B cell (primary cell): ENCODE measurements at regions not wholly inside any gene's neighbourhood (a gene's known extent, or its start where the extent isn't known, plus 50 kb on each side); places are given as distances from the start of the nearest gene placed in this dataset.

Source experiments
- ATAC-seq: fragments of 200-7000 bp; cut with Tn5 transposase; one replicate; pipeline ENCODE4 v1.10.0; 2021; ENCODE audit warnings: low read depth, mild to moderate bottlenecking, moderate number of reproducible peaks, moderate library complexity
- CTCF ChIA-PET: fragments of 350-600 bp; sonication (Branson Sonifier 250); formaldehyde crosslinking; loops from one replicate; lab custom pipeline; 2021; ENCODE audit warnings: antibody characterized with exemption, inconsistent platforms; lab: Charles Lee
- POLR2A ChIA-PET: fragments of 350-600 bp; sonication (Branson Sonifier 250); formaldehyde crosslinking; loops from one replicate; lab custom pipeline; 2021; ENCODE audit warnings: antibody characterized with exemption; lab: Charles Lee
- DNase-seq: peaks from one replicate; pipeline ENCODE4 v3.0.0; 2013
- H2AFZ ChIP-seq: 2 replicates; pipeline ENCODE4 v1.6.1; 2012; ENCODE audit warnings: mild to moderate bottlenecking, low read depth, low read length; ENCODE audit not compliant: insufficient read depth, poor library complexity, severe bottlenecking
- H3K27ac ChIP-seq, 2 donors: 1 replicate in 1 of 2; 2 replicates in 1 of 2; pipeline ENCODE4 v1.5.1; 2012 to 2013; ENCODE audit warnings: low read length in 2 of 2, mild to moderate bottlenecking in 2 of 2, moderate library complexity in 1 of 2
- H3K27me3 ChIP-seq, 4 experiments: fragments of 200-600 bp in 1 of 4; sonication (generic) in 1 of 4; replicated peaks in 1 of 4; 1 replicate in 2 of 4; 2 replicates in 2 of 4; pipeline versions ENCODE4 v1.6.1 to v1.7.0; 2013 to 2016; ENCODE audit warnings: low read length in 3 of 4, mild to moderate bottlenecking in 2 of 4, mixed read lengths in 1 of 4, moderate library complexity in 1 of 4; ENCODE audit not compliant: insufficient read depth in 4 of 4, control insufficient read depth in 3 of 4; ENCODE audit errors: control extremely low read depth in 1 of 4
- H3K36me3 ChIP-seq, 2 experiments: replicated peaks in 1 of 2; 1 replicate in 1 of 2; 2 replicates in 1 of 2; pipeline versions ENCODE4 v1.6.1 to v1.7.1; 2013; ENCODE audit warnings: low read length in 1 of 2; ENCODE audit not compliant: insufficient read depth in 2 of 2, control insufficient read depth in 1 of 2; ENCODE audit errors: control extremely low read depth in 1 of 2, extremely low read depth in 1 of 2
- H3K4me1 ChIP-seq, 2 donors: fragments of 200-600 bp in 1 of 2; sonication (generic) in 1 of 2; 1 replicate in 1 of 2; 2 replicates in 1 of 2; pipeline versions ENCODE4 v1.5.1 to v1.6.1; 2013 to 2017; ENCODE audit warnings: low read length in 2 of 2; ENCODE audit not compliant: control insufficient read depth in 2 of 2, insufficient read depth in 2 of 2
- H3K4me2 ChIP-seq: replicated peaks from 2 replicates; pipeline ENCODE3; 2012; ENCODE audit warnings: mild to moderate bottlenecking, low read depth, low read length; ENCODE audit not compliant: poor library complexity, severe bottlenecking
- H3K4me3 ChIP-seq, 5 experiments: fragments of 200-600 bp in 1 of 5; sonication (generic) in 1 of 5; 1 replicate in 3 of 5; 2 replicates in 2 of 5; pipeline versions ENCODE4 v1.5.1 to v1.7.0; 2011 to 2016; ENCODE audit warnings: low read length in 4 of 5, mild to moderate bottlenecking in 4 of 5, low read depth in 2 of 5, control low read depth in 1 of 5, moderate library complexity in 1 of 5; ENCODE audit not compliant: insufficient read depth in 1 of 5; ENCODE audit errors: control extremely low read depth in 1 of 5, extremely low read depth in 1 of 5
- H3K79me2 ChIP-seq: fragments of 200-600 bp; sonication (generic); one replicate; pipeline ENCODE4 v1.6.0; 2016; ENCODE audit warnings: low read length; ENCODE audit not compliant: control insufficient read depth, insufficient read depth
- H3K9ac ChIP-seq: fragments of 200-600 bp; sonication (generic); 2 replicates; pipeline ENCODE4 v1.6.1; 2017; ENCODE audit warnings: mild to moderate bottlenecking, low read length, moderate library complexity
- H3K9me3 ChIP-seq, 3 donors: one replicate each; pipeline versions ENCODE4 v1.6.1 to v1.7.1; 2013; ENCODE audit warnings: low read length in 2 of 3; ENCODE audit not compliant: control insufficient read depth in 2 of 3, insufficient read depth in 1 of 3; ENCODE audit errors: control extremely low read depth in 1 of 3
- H4K20me1 ChIP-seq: 2 replicates; pipeline ENCODE4 v1.6.0; 2012; ENCODE audit warnings: mild to moderate bottlenecking, low read length; ENCODE audit not compliant: insufficient read depth, control insufficient read depth, poor library complexity, severe bottlenecking
- H3K27ac Mint-ChIP-seq: one replicate; pipeline ENCODE4 v1.8.0; 2021; ENCODE audit warnings: mixed read lengths
- H3K27me3 Mint-ChIP-seq: one replicate; pipeline ENCODE4 v1.8.0; 2021; ENCODE audit warnings: mixed read lengths
- H3K4me1 Mint-ChIP-seq: one replicate; pipeline ENCODE4 v1.8.0; 2021; ENCODE audit warnings: mixed read lengths
- H3K4me3 Mint-ChIP-seq: one replicate; pipeline ENCODE4 v1.8.0; 2021; ENCODE audit warnings: mixed read lengths
- H3K9me3 Mint-ChIP-seq: one replicate; pipeline ENCODE4 v1.8.0; 2022; ENCODE audit warnings: mixed read lengths; ENCODE audit not compliant: insufficient read depth
- CTCF ChIP-seq: fragments of 200-600 bp; IDR thresholded peaks from one replicate; pipeline ENCODE4 v1.8.0; 2022; ENCODE audit warnings: antibody characterized with exemption, mild to moderate bottlenecking
- EZH2 ChIP-seq: IDR thresholded peaks from 2 replicates; pipeline ENCODE4 v1.6.1; 2012; ENCODE audit warnings: borderline replicate concordance, low read depth, mild to moderate bottlenecking, moderate library complexity, low read length; ENCODE audit not compliant: insufficient read depth, poor library complexity, severe bottlenecking
- WGBS: methylation state at CpG from one replicate; pipeline ENCODE4 v1.1.5; 2013; ENCODE audit warnings: missing lambda C conversion rate; ENCODE audit not compliant: insufficient coverage; 5-methylcytosine and 5-hydroxymethylcytosine counted together
- intact Hi-C: fragments of 100-400 bp; cut with micrococcal nuclease; formaldehyde crosslinking; loops from one replicate; pipeline ENCODE4 v1.10.0; 2022

GRCh38 chr5:89282554-89283510 lies 399.8 kb upstream of the MEF2C start:
- no peaks in the 10 kb centered on the region for H3K27me3 Mint-ChIP-seq
- CTCF ChIA-PET: interaction anchor here (2.2 kb wide), 1 partner anchor 11 kb away, joined by 6 read pairs; no protein-coding TSS in a partner anchor
- no peaks in the 10 kb centered on the region for H3K9me3 Mint-ChIP-seq
- no peaks in the 10 kb centered on the region for H3K27me3 ChIP-seq
- TF ChIP-seq CTCF (no peak), EZH2 (no peak)
- H3K36me3 ChIP-seq: no peaks in the 10 kb centered on the region
- H3K9me3 ChIP-seq: no peaks in the 10 kb centered on the region
- H3K27ac ChIP-seq: no peak overlapping the region
- H3K79me2 ChIP-seq: no peaks in the 10 kb centered on the region
- H3K4me1 ChIP-seq: peaks cover 34 to 49% of the 10 kb centered on the region in 2 donors
- intact Hi-C loops: no loop called here
- no peak overlapping the region for H3K4me3 ChIP-seq
- no peak overlapping the region for H3K9ac ChIP-seq
- peaks cover 68% of the 10 kb centered on the region for H3K4me1 Mint-ChIP-seq
- peak overlapping the region; percentile 43 for H2AFZ ChIP-seq
- no peak overlapping the region for H3K4me2 ChIP-seq
- WGBS: no CpG with 5 or more reads among the region's 3 CpGs
- H3K4me3 Mint-ChIP-seq: no peak overlapping the region
- ATAC-seq (peak; percentile 17), DNase-seq (no peak)
- POLR2A ChIA-PET: interaction anchor here (0.6 kb wide), 1 partner anchor 11 kb away, joined by 3 read pairs; no protein-coding TSS in a partner anchor
- no peaks in the 10 kb centered on the region for H4K20me1 ChIP-seq
- peak overlapping the region; percentile 57 for H3K27ac Mint-ChIP-seq
